GM12878 (cell line): ENCODE measurements at regions not wholly inside any gene's neighbourhood (a gene's known extent, or its start where the extent isn't known, plus 50 kb on each side); places are given as distances from the start of the nearest gene placed in this dataset.

ENCODE experiments used
- CBFB ChIP-seq: IDR thresholded peaks from 2 replicates; pipeline ENCODE4 v1.6.1; 2016; ENCODE audit warnings: antibody characterized with exemption, low read depth
- CEBPB ChIP-seq, 2 experiments: fragments of 150-350 bp in 1 of 2; IDR thresholded peaks; 2 replicates each; pipeline ENCODE4 v1.6.1; 2012 to 2014; ENCODE audit warnings: low read depth in 2 of 2, low read length in 2 of 2, borderline replicate concordance in 1 of 2, inconsistent platforms in 1 of 2
- CTCF ChIP-seq, 3 experiments: IDR thresholded peaks in 2 of 3; conservative IDR thresholded peaks in 1 of 3; 2 replicates each; pipeline ENCODE4 v1.5.1; 2011; ENCODE audit warnings: low read depth in 3 of 3, low read length in 3 of 3, mild to moderate bottlenecking in 3 of 3, control low read depth in 2 of 3, moderate library complexity in 2 of 3, inconsistent platforms in 1 of 3, mixed read lengths in 1 of 3; ENCODE audit not compliant: control insufficient read depth in 2 of 3, insufficient read depth in 1 of 3; ENCODE audit errors: extremely low read depth in 1 of 3
- EED ChIP-seq: sonication (generic); IDR thresholded peaks from 2 replicates; pipeline ENCODE4 v1.6.1; 2016; ENCODE audit warnings: antibody characterized with exemption, low read depth
- EZH2 ChIP-seq: IDR thresholded peaks from 2 replicates; pipeline ENCODE4 v1.6.1; 2012; ENCODE audit warnings: low read depth, mild to moderate bottlenecking, control low read depth, inconsistent platforms, low read length, borderline replicate concordance; ENCODE audit not compliant: control insufficient read depth
- MXI1 ChIP-seq: fragments of 150-350 bp; IDR thresholded peaks from 2 replicates; pipeline ENCODE4 v1.6.1; 2011; ENCODE audit warnings: low read depth, mild to moderate bottlenecking, inconsistent platforms, low read length, improper control_type of control experiment
- NRF1 ChIP-seq: conservative IDR thresholded peaks from 2 replicates; pipeline ENCODE4 v1.6.1; 2011; ENCODE audit warnings: mild to moderate bottlenecking, low read depth, low read length, improper control_type of control experiment
- POLR2A ChIP-seq: IDR thresholded peaks from 2 replicates; pipeline ENCODE4 v1.6.1; 2011; ENCODE audit warnings: low read depth, mild to moderate bottlenecking, low read length
- SIN3A ChIP-seq: IDR thresholded peaks from 2 replicates; pipeline ENCODE4 v1.6.1; 2012; ENCODE audit warnings: low read depth, low read length, improper control_type of control experiment
- STAT1 ChIP-seq: fragments of 450-650 bp; conservative IDR thresholded peaks from 2 replicates; pipeline ENCODE4 v1.6.1; 2014; ENCODE audit warnings: antibody characterized with exemption, mild to moderate bottlenecking
- TAF1 ChIP-seq: IDR thresholded peaks from 2 replicates; pipeline ENCODE4 v1.6.1; 2011; ENCODE audit warnings: mild to moderate bottlenecking, low read depth, low read length, borderline replicate concordance

- TF ChIP-seq CTCF (IDR thresholded peaks at IDR 0.05 in 2 of 3, conservative IDR thresholded peaks at IDR 0.05 in 1 of 3; ENCODE audit: control insufficient read depth in 2 of 3, extremely low read depth in 1 of 3, insufficient read depth in 1 of 3, low read depth in 3 of 3, low read length in 3 of 3) (no peak), NRF1 (no peak), SIN3A (no peak), EZH2 (no peak), MXI1 (no peak), CBFB (no peak), STAT1 (no peak), POLR2A (no peak), TAF1 (no peak), EED (no peak), CEBPB (IDR thresholded peaks at IDR 0.05; ENCODE audit: borderline replicate concordance in 1 of 2, low read depth in 2 of 2, low read length in 2 of 2) (no peak)
Observed at GRCh38 chr17:27085517-27085916, 208.4 kb upstream of the WSB1 start.
